Lower lobe of right lung (tissue), 2 donors: ENCODE measurements at regions not wholly inside any gene's neighbourhood (a gene's known extent, or its start where the extent isn't known, plus 50 kb on each side); places are given as distances from the start of the nearest gene placed in this dataset.

ENCODE experiments used
- ATAC-seq, 2 donors: fragments of 200-7000 bp; cut with Tn5 transposase; one replicate each; pipeline ENCODE4 v1.9.1; 2020 to 2022; ENCODE audit warnings: mild to moderate bottlenecking in 2 of 2, moderate library complexity in 2 of 2
- DNase-seq: peaks from one replicate; pipeline ENCODE4 v3.0.0-alpha.2; 2020
- H3K27ac ChIP-seq: fragments of 200-600 bp; one replicate; pipeline ENCODE4 v1.8.0; 2022
- H3K27me3 ChIP-seq: fragments of 200-600 bp; one replicate; pipeline ENCODE4 v1.8.0; 2022; ENCODE audit warnings: low read depth
- H3K36me3 ChIP-seq: fragments of 200-600 bp; one replicate; pipeline ENCODE4 v1.8.0; 2022; ENCODE audit warnings: mild to moderate bottlenecking
- H3K4me1 ChIP-seq: fragments of 200-600 bp; one replicate; pipeline ENCODE4 v1.8.0; 2022
- H3K4me3 ChIP-seq: fragments of 200-600 bp; one replicate; pipeline ENCODE4 v1.8.0; 2022; ENCODE audit warnings: mild to moderate bottlenecking
- H3K9me3 ChIP-seq: fragments of 200-600 bp; one replicate; pipeline ENCODE4 v1.8.0; 2022
- CTCF ChIP-seq: fragments of 200-600 bp; IDR thresholded peaks from one replicate; pipeline ENCODE4 v1.8.0; 2022; ENCODE audit warnings: antibody characterized with exemption, mild to moderate bottlenecking
- intact Hi-C: fragments of 100-400 bp; cut with DNase I; formaldehyde crosslinking; loops from one replicate; pipeline ENCODE4 v1.11.0; 2022
- donor health status: DM: no; HTN: yes; CAD: no; lungs with severe emphysema.

DNA sequence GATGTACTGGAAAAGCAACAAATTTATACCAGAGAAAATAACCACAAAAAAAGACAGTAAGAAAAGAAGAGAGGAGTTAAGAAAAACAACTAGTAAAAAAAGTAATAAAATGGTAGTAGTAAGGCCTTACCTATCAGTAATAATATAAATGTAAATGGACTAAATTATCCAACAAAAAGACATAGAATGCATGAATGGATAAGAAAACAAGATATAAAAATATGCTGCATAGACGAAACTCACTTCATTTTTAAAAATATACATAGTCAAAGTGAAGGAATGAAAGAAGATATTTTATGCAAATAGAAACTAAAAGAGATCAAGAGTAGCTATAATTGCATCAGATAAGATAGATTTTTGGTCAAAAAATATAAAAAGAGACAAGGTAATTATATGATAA lies 739.1 kb downstream of the DNAJB9 start:
- DNase-seq, result no peak
- Histone ChIP-seq H3K4me1 (no peaks in the 10 kb centered on the region), H3K27ac (no peak overlapping the region), H3K36me3 (no peaks in the 10 kb centered on the region), H3K27me3 (no peaks in the 10 kb centered on the region), H3K9me3 (peaks cover 3% of the 10 kb centered on the region), H3K4me3 (no peak overlapping the region)
- no peak for TF ChIP-seq CTCF
- intact Hi-C loops, result no loop called here
- no peak for ATAC-seq

DNA sequence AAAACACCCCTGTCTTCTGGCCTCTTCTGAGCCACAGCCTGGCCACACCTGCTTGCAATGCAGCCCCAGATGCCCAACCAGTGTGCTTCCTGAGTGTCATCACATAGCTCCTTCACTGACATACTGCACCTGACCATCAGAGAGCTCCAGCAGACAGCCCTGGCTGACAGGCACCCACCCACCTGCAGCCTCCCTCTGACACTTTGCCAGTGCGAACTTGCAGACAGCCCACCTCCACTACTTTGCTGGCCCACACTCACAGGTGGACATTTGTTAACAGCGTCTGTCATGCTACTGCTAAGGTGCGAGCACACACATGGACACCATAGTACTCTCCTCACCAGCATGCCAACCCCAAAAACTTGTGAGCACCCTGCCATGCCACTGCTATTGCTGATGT lies 740.1 kb downstream of the DNAJB9 start:
- intact Hi-C loops, result no loop called here
- ATAC-seq, result no peak

DNA sequence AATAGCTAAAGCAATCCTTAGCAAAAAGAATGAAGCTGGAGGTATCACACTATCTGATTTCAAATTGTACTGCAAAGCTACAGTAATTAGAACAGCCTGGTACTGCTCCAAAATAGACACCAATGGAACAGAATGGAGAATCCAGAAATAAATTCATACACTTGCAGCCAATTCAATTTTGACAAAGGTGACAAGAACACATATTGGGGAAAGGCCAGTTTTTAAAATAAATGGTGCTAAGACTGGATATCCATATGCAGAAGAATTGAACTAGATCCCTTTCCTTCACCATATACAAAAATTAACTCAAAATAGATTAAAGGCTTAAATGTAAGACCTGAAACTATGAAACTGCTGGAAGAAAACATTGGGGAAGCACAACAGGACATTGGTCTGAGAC lies 748.5 kb downstream of the DNAJB9 start:
- no peak for DNase-seq
- H3K4me3 ChIP-seq, result no peak overlapping the region
- intact Hi-C loops, result no loop called here
- no peak for ATAC-seq
- no peaks in the 10 kb centered on the region for H3K27me3 ChIP-seq
- H3K27ac ChIP-seq, result no peak overlapping the region
- no peaks in the 10 kb centered on the region for H3K36me3 ChIP-seq
- no peaks in the 10 kb centered on the region for H3K9me3 ChIP-seq
- TF ChIP-seq CTCF, result no peak
- H3K4me1 ChIP-seq, result no peaks in the 10 kb centered on the region

More for the DNA sequence above, 740.1 kb downstream of the DNAJB9 start:
- Histone ChIP-seq H3K36me3 (no peaks in the 10 kb centered on the region), H3K27me3 (no peaks in the 10 kb centered on the region), H3K9me3 (peaks cover 3% of the 10 kb centered on the region), H3K27ac (no peak overlapping the region), H3K4me1 (no peaks in the 10 kb centered on the region), H3K4me3 (no peak overlapping the region)
- TF ChIP-seq CTCF, result no peak
- no peak for DNase-seq

DNA sequence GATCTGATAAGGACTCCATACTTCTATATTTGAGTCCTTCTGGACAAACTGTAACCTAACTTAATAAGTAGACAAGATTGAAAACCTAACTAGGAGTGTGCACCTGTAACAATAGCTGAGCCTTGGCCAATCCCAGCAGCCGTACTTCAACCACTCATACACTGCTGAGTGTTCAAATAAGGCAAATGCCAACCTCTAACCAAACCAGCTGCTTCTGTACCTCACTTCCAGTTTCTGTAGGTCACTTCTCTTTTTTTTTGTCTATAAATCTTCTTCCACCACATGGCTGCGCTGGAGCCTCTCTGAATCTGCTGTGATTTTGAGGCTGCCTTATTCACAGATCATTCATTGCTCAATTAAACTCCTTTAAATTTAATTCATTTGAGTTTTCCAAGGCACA lies 753.2 kb downstream of the DNAJB9 start:
- Histone ChIP-seq H3K9me3 (no peaks in the 10 kb centered on the region), H3K27me3 (no peaks in the 10 kb centered on the region), H3K36me3 (no peaks in the 10 kb centered on the region), H3K4me1 (no peaks in the 10 kb centered on the region), H3K4me3 (no peak overlapping the region), H3K27ac (no peak overlapping the region)
- no peak for ATAC-seq
- no peak for TF ChIP-seq CTCF
- no peak for DNase-seq
- intact Hi-C loops, result no loop called here

DNA sequence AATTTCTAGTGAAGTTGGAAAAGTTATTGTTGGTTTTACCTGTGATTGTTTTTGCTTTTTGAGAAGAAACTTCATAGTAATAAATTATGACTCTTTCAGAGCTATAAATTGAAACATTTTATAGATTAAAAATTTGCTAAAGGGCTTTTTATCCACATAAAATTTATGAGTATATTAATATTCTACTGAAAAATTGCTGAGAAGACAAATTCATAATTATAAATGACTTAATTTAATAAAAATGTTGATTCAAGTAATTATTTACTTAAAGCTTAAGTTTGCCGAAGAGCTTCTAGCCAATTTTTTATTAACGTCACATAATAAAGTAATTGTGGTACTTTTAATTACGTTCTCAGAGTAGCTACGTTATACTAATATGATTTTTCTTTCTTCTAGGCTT lies 761.7 kb downstream of the DNAJB9 start:
- Histone ChIP-seq H3K36me3 (no peaks in the 10 kb centered on the region), H3K27me3 (no peaks in the 10 kb centered on the region), H3K4me3 (no peak overlapping the region), H3K27ac (no peak overlapping the region), H3K9me3 (peaks cover 3% of the 10 kb centered on the region), H3K4me1 (no peaks in the 10 kb centered on the region)
- TF ChIP-seq CTCF, result no peak
- DNase-seq, result no peak
- intact Hi-C loops, result no loop called here
- ATAC-seq, result no peak

DNA sequence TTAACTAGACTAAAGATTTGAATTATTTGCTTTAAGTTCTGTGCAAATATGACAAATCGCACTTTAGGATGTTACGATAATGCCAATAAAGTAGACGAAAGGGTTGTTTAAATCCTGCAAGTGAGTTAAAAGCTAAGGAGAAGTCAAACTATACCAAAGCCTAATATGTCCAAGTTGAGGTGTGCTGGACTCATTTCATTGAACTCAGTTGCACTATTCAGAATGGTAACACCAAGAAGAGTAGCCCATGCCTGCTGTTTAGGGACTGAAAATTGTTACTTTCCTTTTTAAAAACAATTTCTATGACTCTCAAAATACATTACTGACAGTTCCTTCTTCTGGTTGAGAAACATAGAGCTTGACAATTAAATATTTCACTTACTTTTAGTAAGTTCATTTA lies 766.3 kb downstream of the DNAJB9 start:
- DNase-seq (no peak), ATAC-seq (no peak)
- no peak for TF ChIP-seq CTCF
- Histone ChIP-seq H3K4me1 (no peaks in the 10 kb centered on the region), H3K9me3 (no peaks in the 10 kb centered on the region), H3K27ac (no peak overlapping the region), H3K4me3 (no peak overlapping the region), H3K27me3 (no peaks in the 10 kb centered on the region), H3K36me3 (no peaks in the 10 kb centered on the region)
- intact Hi-C loops, result no loop called here
